Upper lobe of left lung (tissue), 4 donors: ENCODE measurements at regions not wholly inside any gene's neighbourhood (a gene's known extent, or its start where the extent isn't known, plus 50 kb on each side); places are given as distances from the start of the nearest gene placed in this dataset.

Experiments used
- EP300 ChIP-seq, 4 donors: sonication (generic); formaldehyde crosslinking; IDR thresholded peaks; one replicate each; pipeline ENCODE4 v1.5.1; 2017; ENCODE audit warnings: antibody characterized with exemption in 4 of 4, control low read depth in 2 of 4
- POLR2A ChIP-seq, 4 donors: fragments of 450-650 bp; IDR thresholded peaks; one replicate each; pipeline ENCODE4 v1.5.1; 2016 to 2017; ENCODE audit warnings: antibody characterized with exemption in 4 of 4, mild to moderate bottlenecking in 2 of 4
- POLR2AphosphoS5 ChIP-seq, 2 donors: sonication (generic); formaldehyde crosslinking; IDR thresholded peaks; one replicate each; pipeline ENCODE4 v1.5.1; 2017; ENCODE audit warnings: antibody characterized with exemption in 2 of 2

DNA sequence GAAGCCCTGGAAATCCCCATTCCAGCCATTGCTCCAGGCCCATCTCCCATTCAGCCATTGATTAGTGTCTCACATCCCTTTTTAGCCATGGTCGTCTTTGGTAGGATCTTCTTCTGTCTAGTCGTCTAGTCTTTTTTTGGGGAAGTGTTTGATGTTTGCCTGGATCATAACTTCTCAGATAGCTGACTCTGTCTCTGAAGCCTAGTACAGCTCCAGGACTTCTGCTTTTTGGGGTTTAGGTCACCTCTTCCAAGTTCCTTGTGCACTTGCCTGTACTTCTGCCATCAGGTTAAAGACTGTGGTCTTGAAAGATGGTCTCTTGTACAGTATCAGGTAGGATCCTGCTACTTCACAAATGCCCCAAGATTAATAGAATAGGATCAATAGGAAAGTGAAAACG is 553.5 kb downstream of the PKHD1 start:
- TF ChIP-seq POLR2A (IDR thresholded peaks at IDR 0.05) (no peak), POLR2AphosphoS5 (IDR thresholded peaks at IDR 0.05) (no peak), EP300 (IDR thresholded peaks at IDR 0.05) (no peak)
